ENCODE measurements at regions not wholly inside any gene's neighbourhood (a gene's known extent, or its start where the extent isn't known, plus 50 kb on each side); places are given as distances from the start of the nearest gene placed in this dataset.

DNA sequence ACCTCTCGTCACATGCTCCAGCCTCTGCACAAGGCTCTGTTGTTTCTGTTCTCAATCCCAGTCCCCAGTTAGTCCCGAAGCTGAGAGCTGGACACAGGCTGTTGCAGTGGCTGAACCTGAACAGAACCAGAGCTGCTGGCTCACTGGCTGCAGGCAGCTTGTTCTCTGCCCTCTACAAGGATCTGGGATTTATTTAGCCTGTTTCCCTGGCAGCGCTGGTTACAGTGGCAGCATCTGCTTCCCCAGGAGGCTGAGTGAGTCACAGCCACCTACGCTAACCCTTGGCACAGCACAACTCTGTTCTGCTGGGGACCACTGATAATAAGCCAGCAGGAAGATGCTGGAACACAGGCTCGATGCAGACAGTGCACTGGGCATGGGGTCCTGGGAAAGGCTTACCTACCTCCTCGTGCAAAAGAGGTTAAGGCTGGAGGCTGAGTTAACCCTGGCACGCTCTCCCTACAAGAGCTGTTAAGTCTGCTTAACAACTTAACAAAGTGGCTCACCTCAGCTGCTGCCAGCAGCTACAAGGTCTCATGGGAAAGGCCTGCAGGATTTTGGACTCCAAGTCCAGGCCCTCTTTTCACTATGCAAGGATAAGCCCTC is 299.6 kb downstream of the PCNX1 start:
- TF ChIP-seq CTCF (IDR thresholded peaks at IDR 0.05; ENCODE audit: poor library complexity, severe bottlenecking): no peak
- TF ChIP-seq POLR2AphosphoS5 (IDR thresholded peaks at IDR 0.05): no peak
- TF ChIP-seq EP300 (conservative IDR thresholded peaks at IDR 0.05; ENCODE audit: poor library complexity, severe bottlenecking): no peak
- TF ChIP-seq EZH2 (IDR thresholded peaks at IDR 0.05; ENCODE audit: borderline replicate concordance, insufficient read depth, low read length, poor library complexity, severe bottlenecking): no peak
- TF ChIP-seq MXI1 (conservative IDR thresholded peaks at IDR 0.05; ENCODE audit: poor library complexity, severe bottlenecking): no peak
- TF ChIP-seq, protein P1, sequence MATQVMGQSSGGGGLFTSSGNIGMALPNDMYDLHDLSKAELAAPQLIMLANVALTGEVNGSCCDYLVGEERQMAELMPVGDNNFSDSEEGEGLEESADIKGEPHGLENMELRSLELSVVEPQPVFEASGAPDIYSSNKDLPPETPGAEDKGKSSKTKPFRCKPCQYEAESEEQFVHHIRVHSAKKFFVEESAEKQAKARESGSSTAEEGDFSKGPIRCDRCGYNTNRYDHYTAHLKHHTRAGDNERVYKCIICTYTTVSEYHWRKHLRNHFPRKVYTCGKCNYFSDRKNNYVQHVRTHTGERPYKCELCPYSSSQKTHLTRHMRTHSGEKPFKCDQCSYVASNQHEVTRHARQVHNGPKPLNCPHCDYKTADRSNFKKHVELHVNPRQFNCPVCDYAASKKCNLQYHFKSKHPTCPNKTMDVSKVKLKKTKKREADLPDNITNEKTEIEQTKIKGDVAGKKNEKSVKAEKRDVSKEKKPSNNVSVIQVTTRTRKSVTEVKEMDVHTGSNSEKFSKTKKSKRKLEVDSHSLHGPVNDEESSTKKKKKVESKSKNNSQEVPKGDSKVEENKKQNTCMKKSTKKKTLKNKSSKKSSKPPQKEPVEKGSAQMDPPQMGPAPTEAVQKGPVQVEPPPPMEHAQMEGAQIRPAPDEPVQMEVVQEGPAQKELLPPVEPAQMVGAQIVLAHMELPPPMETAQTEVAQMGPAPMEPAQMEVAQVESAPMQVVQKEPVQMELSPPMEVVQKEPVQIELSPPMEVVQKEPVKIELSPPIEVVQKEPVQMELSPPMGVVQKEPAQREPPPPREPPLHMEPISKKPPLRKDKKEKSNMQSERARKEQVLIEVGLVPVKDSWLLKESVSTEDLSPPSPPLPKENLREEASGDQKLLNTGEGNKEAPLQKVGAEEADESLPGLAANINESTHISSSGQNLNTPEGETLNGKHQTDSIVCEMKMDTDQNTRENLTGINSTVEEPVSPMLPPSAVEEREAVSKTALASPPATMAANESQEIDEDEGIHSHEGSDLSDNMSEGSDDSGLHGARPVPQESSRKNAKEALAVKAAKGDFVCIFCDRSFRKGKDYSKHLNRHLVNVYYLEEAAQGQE (IDR thresholded peaks at IDR 0.05; ENCODE audit: borderline replicate concordance): no peak
- TF ChIP-seq RAD21 (conservative IDR thresholded peaks at IDR 0.05): no peak
